Right lobe of liver (tissue), 6 donors: ENCODE measurements at regions not wholly inside any gene's neighbourhood (a gene's known extent, or its start where the extent isn't known, plus 50 kb on each side); places are given as distances from the start of the nearest gene placed in this dataset.
"Not testable (repeated sequence)": the region's sequence is repeated elsewhere in the genome, so short reads cannot be mapped to it uniquely, and the experiment has no call there.

Experiments used
- ATAC-seq, 4 donors: fragments of 200-7000 bp; cut with Tn5 transposase; one replicate each; pipeline ENCODE4 v1.9.1; 2020; ENCODE audit warnings: mild to moderate bottlenecking in 4 of 4, moderate library complexity in 4 of 4
- DNase-seq, 3 donors: peaks; one replicate each; pipeline ENCODE4 v3.0.0-alpha.2; 2020
- H3K27ac ChIP-seq, 3 donors: fragments of 200-600 bp; one replicate each; pipeline ENCODE4 v1.8.0; 2022
- H3K27me3 ChIP-seq, 2 donors: fragments of 200-600 bp; one replicate each; pipeline ENCODE4 v1.8.0; 2022
- H3K36me3 ChIP-seq, 4 donors: fragments of 200-600 bp; sonication (generic) in 1 of 4; one replicate each; pipeline versions ENCODE4 v1.5.1 to v1.8.0; 2017 to 2022; ENCODE audit warnings: control low read depth in 1 of 4
- H3K4me1 ChIP-seq, 4 donors: fragments of 200-600 bp; sonication (generic) in 1 of 4; one replicate each; pipeline versions ENCODE4 v1.5.1 to v1.8.0; 2017 to 2022; ENCODE audit warnings: control low read depth in 1 of 4
- H3K4me3 ChIP-seq, 3 donors: fragments of 200-600 bp; one replicate each; pipeline ENCODE4 v1.8.0; 2022
- H3K9me3 ChIP-seq, 4 donors: fragments of 200-600 bp; sonication (generic) in 1 of 4; one replicate each; pipeline versions ENCODE4 v1.5.1 to v1.8.0; 2017 to 2022; ENCODE audit warnings: control low read depth in 1 of 4
- CTCF ChIP-seq, 4 donors: fragments of 200-600 bp in 3 of 4; fragments of 450-650 bp in 1 of 4; IDR thresholded peaks; one replicate each; pipeline versions ENCODE4 v1.5.1 to v1.8.0; 2016 to 2022; ENCODE audit warnings: antibody characterized with exemption in 4 of 4, mild to moderate bottlenecking in 2 of 4
- POLR2A ChIP-seq: fragments of 450-650 bp; IDR thresholded peaks from one replicate; pipeline ENCODE4 v1.6.1; 2017; ENCODE audit warnings: antibody characterized with exemption, mild to moderate bottlenecking
- WGBS: methylation state at CpG from one replicate; pipeline ENCODE4 v1.1.6; 2018; ENCODE audit warnings: low coverage, low lambda C conversion rate; ENCODE audit not compliant: insufficient coverage; ENCODE audit errors: missing lambda C conversion rate; 5-methylcytosine and 5-hydroxymethylcytosine counted together
- intact Hi-C, 2 donors: fragments of 100-400 bp; cut with DNase I; formaldehyde crosslinking; loops; one replicate each; pipeline versions ENCODE4 v1.11.2 to v1.14.1; 2022
- donor health status: DM: no; HTN: yes; CAD: no.
- donor health status: DM: no; HTN: no; CAD: no.
- donor health status: DM: no; HTN: no; CAD: no.
- donor health status: DM: no; HTN: yes; CAD: no.
- donor health status: DM: no; HTN: yes; CAD: no.

GRCh38 chr5:98535901-98536300 lies 237.6 kb upstream of the RGMB start:
- no peak for DNase-seq
- no peaks in the 10 kb centered on the region for H3K27me3 ChIP-seq
- WGBS = 57% methylated on average over 4 of the region's 4 CpGs
- H3K4me1 ChIP-seq = no peaks in the 10 kb centered on the region
- intact Hi-C loops = no loop called here
- ATAC-seq = no peak
- no peaks in the 10 kb centered on the region for H3K9me3 ChIP-seq
- no peak overlapping the region for H3K4me3 ChIP-seq
- TF ChIP-seq CTCF (IDR thresholded peaks at IDR 0.05) = no peak
- no peak for TF ChIP-seq POLR2A
- no peaks in the 10 kb centered on the region for H3K36me3 ChIP-seq
- H3K27ac ChIP-seq = no peak overlapping the region

DNA sequence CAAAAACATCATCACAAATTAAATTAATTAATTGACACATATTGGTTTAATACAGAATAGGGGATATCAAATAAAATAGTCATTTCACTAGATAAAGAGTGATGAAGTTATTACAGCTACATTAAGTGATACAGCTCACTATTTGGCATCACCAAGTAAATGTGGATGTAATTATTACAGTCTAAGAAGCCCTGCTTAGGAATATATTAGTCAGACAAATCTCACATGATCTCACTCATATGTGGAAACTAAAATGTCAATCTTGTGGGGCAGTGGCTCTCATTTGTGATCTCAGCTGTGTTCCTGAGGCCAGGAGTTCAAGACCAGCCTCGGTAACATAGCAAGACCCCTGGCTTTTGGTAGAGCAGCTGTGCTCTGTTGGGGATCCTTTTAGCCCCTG lies 233.4 kb upstream of the RGMB start:
- TF ChIP-seq CTCF (IDR thresholded peaks at IDR 0.05) = no peak
- TF ChIP-seq POLR2A = no peak
- no peak overlapping the region for H3K4me3 ChIP-seq
- 60% methylated on average over 1 of the region's 1 CpG for WGBS
- H3K36me3 ChIP-seq = no peaks in the 10 kb centered on the region
- no peaks in the 10 kb centered on the region for H3K27me3 ChIP-seq
- H3K9me3 ChIP-seq = no peaks in the 10 kb centered on the region
- intact Hi-C loops = no loop called here
- no peak overlapping the region for H3K27ac ChIP-seq
- no peaks in the 10 kb centered on the region for H3K4me1 ChIP-seq
- DNase-seq = no peak
- ATAC-seq = no peak

- no peak for DNase-seq
- H3K4me3 ChIP-seq = no peak overlapping the region
- TF ChIP-seq CTCF (IDR thresholded peaks at IDR 0.05) = no peak
- TF ChIP-seq POLR2A = no peak
- no peaks in the 10 kb centered on the region for H3K27me3 ChIP-seq
- WGBS = 12% methylated on average over 1 of the region's 1 CpG
- no peak for ATAC-seq
- no peak overlapping the region for H3K27ac ChIP-seq
- no peaks in the 10 kb centered on the region for H3K4me1 ChIP-seq
- intact Hi-C loops = no loop called here
- no peaks in the 10 kb centered on the region for H3K36me3 ChIP-seq
- H3K9me3 ChIP-seq = no peaks in the 10 kb centered on the region
Measured at GRCh38 chr5:98541641-98542040, 231.8 kb upstream of the RGMB start.

- H3K4me3 ChIP-seq = no peak overlapping the region
- no peaks in the 10 kb centered on the region for H3K36me3 ChIP-seq
- WGBS = 54% methylated on average over 4 of the region's 4 CpGs
- H3K9me3 ChIP-seq = no peaks in the 10 kb centered on the region
- intact Hi-C loops = no loop called here
- TF ChIP-seq CTCF (IDR thresholded peaks at IDR 0.05) = no peak
- TF ChIP-seq POLR2A = no peak
- no peaks in the 10 kb centered on the region for H3K4me1 ChIP-seq
- no peaks in the 10 kb centered on the region for H3K27me3 ChIP-seq
- DNase-seq (no peak), ATAC-seq (no peak)
- H3K27ac ChIP-seq = no peak overlapping the region
Measured at GRCh38 chr5:98543490-98543889, 230.0 kb upstream of the RGMB start.

DNA sequence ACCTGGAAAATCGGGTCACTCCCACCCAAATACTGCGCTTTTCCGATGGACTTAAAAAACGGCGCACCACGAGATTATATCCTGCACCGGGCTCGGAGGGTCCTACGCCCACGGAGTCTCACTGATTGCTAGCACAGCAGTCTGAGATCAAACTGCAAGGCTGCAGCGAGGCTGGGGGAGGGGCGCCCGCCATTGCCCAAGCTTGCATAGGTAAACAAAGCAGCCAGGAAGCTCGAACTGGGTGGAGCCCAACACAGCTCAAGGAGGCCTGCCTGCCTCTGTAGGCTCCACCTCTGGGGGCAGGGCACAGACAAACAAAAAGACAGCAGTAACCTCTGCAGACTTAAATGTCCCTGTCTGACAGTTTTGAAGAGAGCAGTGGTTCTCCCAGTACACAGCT lies 226.5 kb upstream of the RGMB start:
- H3K27ac ChIP-seq, H3K4me3 ChIP-seq, H3K36me3 ChIP-seq, H3K9me3 ChIP-seq, intact Hi-C loops, H3K4me1 ChIP-seq, H3K27me3 ChIP-seq, DNase-seq, ATAC-seq: not testable (repeated sequence)
- WGBS = 76% methylated on average over 4 of the region's 14 CpGs
